Activated CD8-positive, alpha-beta memory T cell treated with anti-CD3 and anti-CD28 coated beads for 24 hours (primary cell): ENCODE measurements at regions not wholly inside any gene's neighbourhood (a gene's known extent, or its start where the extent isn't known, plus 50 kb on each side); places are given as distances from the start of the nearest gene placed in this dataset.

ENCODE experiments used
- DNase-seq: peaks from one replicate; pipeline ENCODE4 v3.0.0-alpha.2; 2020

- DNase-seq, result no peak
Observed at GRCh38 chr4:18917689-18918088, 896.1 kb upstream of the LCORL start.

GRCh38 chr4:18914182-18914581, 892.6 kb upstream of the LCORL start:
- no peak for DNase-seq

GRCh38 chr4:18894928-18895327, 873.4 kb upstream of the LCORL start:
- DNase-seq, result no peak

GRCh38 chr4:18882468-18882867, 860.9 kb upstream of the LCORL start:
- no peak for DNase-seq

- no peak for DNase-seq
Observed at GRCh38 chr4:18881556-18881955, 860.0 kb upstream of the LCORL start.

- no peak for DNase-seq
Observed at GRCh38 chr4:18880871-18881270, 859.3 kb upstream of the LCORL start.

- no peak for DNase-seq
Observed at GRCh38 chr4:18878561-18878960, 857.0 kb upstream of the LCORL start.

GRCh38 chr4:18869166-18869565, 847.6 kb upstream of the LCORL start:
- no peak for DNase-seq

GRCh38 chr4:18860836-18861530, 839.4 kb upstream of the LCORL start:
- no peak for DNase-seq

- DNase-seq, result no peak
Observed at GRCh38 chr4:18859468-18859867, 837.9 kb upstream of the LCORL start.

- no peak for DNase-seq
Observed at GRCh38 chr4:18858229-18858922, 836.8 kb upstream of the LCORL start.

GRCh38 chr4:18850867-18851266, 829.3 kb upstream of the LCORL start:
- DNase-seq, result no peak

- no peak for DNase-seq
Observed at GRCh38 chr4:18847249-18847890, 825.8 kb upstream of the LCORL start.

- DNase-seq, result no peak
Observed at GRCh38 chr4:18846313-18846712, 824.8 kb upstream of the LCORL start.

- no peak for DNase-seq
Observed at GRCh38 chr4:18844726-18845125, 823.2 kb upstream of the LCORL start.

- no peak for DNase-seq
Observed at GRCh38 chr4:18842431-18842830, 820.9 kb upstream of the LCORL start.

GRCh38 chr4:18840481-18840880, 818.9 kb upstream of the LCORL start:
- no peak for DNase-seq

- no peak for DNase-seq
Observed at GRCh38 chr4:18816228-18816895, 794.8 kb upstream of the LCORL start.

- DNase-seq, result no peak
Observed at GRCh38 chr4:18815779-18816173, 794.2 kb upstream of the LCORL start.

GRCh38 chr4:18815081-18815778, 793.7 kb upstream of the LCORL start:
- no peak for DNase-seq

- no peak for DNase-seq
Observed at GRCh38 chr4:18813771-18814170, 792.2 kb upstream of the LCORL start.

- no peak for DNase-seq
Observed at GRCh38 chr4:18813055-18813454, 791.5 kb upstream of the LCORL start.

- DNase-seq, result no peak
Observed at GRCh38 chr4:18803781-18804180, 782.2 kb upstream of the LCORL start.
